ENCODE measurements at regions not wholly inside any gene's neighbourhood (a gene's known extent, or its start where the extent isn't known, plus 50 kb on each side); places are given as distances from the start of the nearest gene placed in this dataset.

- TF ChIP-seq CTCF (IDR thresholded peaks at IDR 0.05; ENCODE audit: borderline replicate concordance, insufficient read depth, low read depth, low read length): no peak
- H3K4me3 ChIP-seq (ENCODE audit: low read depth, low read length): no peak overlapping the region
Measured at GRCh38 chr4:188297873-188298272, 158.6 kb downstream of the TRIML1 start.

GRCh38 chr4:188299161-188299560 is 159.9 kb downstream of the TRIML1 start:
- H3K4me3 ChIP-seq (ENCODE audit: low read depth, low read length): no peak overlapping the region
- no peak for TF ChIP-seq CTCF (IDR thresholded peaks at IDR 0.05; ENCODE audit: borderline replicate concordance, insufficient read depth, low read depth, low read length)

- TF ChIP-seq CTCF (IDR thresholded peaks at IDR 0.05; ENCODE audit: borderline replicate concordance, insufficient read depth, low read depth, low read length): no peak
- H3K4me3 ChIP-seq (ENCODE audit: low read depth, low read length): no peak overlapping the region
Measured at GRCh38 chr4:188300385-188300784, 161.1 kb downstream of the TRIML1 start.

- no peak for TF ChIP-seq CTCF (IDR thresholded peaks at IDR 0.05; ENCODE audit: borderline replicate concordance, insufficient read depth, low read depth, low read length)
- H3K4me3 ChIP-seq (ENCODE audit: low read depth, low read length): no peak overlapping the region
Measured at GRCh38 chr4:188305690-188306089, 166.4 kb downstream of the TRIML1 start.

GRCh38 chr4:188307591-188307990 is 168.3 kb downstream of the TRIML1 start:
- TF ChIP-seq CTCF (IDR thresholded peaks at IDR 0.05; ENCODE audit: borderline replicate concordance, insufficient read depth, low read depth, low read length): no peak
- no peak overlapping the region for H3K4me3 ChIP-seq (ENCODE audit: low read depth, low read length)

GRCh38 chr4:188308142-188308541 is 168.9 kb downstream of the TRIML1 start:
- no peak for TF ChIP-seq CTCF (IDR thresholded peaks at IDR 0.05; ENCODE audit: borderline replicate concordance, insufficient read depth, low read depth, low read length)
- H3K4me3 ChIP-seq (ENCODE audit: low read depth, low read length): no peak overlapping the region

GRCh38 chr4:188316391-188316790 is 177.2 kb downstream of the TRIML1 start:
- TF ChIP-seq CTCF (IDR thresholded peaks at IDR 0.05; ENCODE audit: borderline replicate concordance, insufficient read depth, low read depth, low read length): no peak
- H3K4me3 ChIP-seq (ENCODE audit: low read depth, low read length): no peak overlapping the region

All from GM12875 (cell line).